ENCODE measurements at regions not wholly inside any gene's neighbourhood (a gene's known extent, or its start where the extent isn't known, plus 50 kb on each side); places are given as distances from the start of the nearest gene placed in this dataset.

- TF ChIP-seq CTCF (IDR thresholded peaks at IDR 0.05) (no peak), POLR2A (IDR thresholded peaks at IDR 0.05) (no peak)
Measured at GRCh38 chr20:10119336-10119735, 84.5 kb downstream of the ANKEF1 start.
